IMR-90 (cell line): ENCODE measurements at regions not wholly inside any gene's neighbourhood (a gene's known extent, or its start where the extent isn't known, plus 50 kb on each side); places are given as distances from the start of the nearest gene placed in this dataset.

Source experiments
- ATAC-seq: fragments of 200-7000 bp; cut with Tn5 transposase; 2 replicates; pipeline ENCODE4 v1.9.1; 2020; ENCODE audit warnings: low read depth, mild to moderate bottlenecking, moderate library complexity
- BruUV-seq: library from RNA; stranded (reverse); fragments of 400-500 nt; replicated peaks from 2 replicates; lab custom pipeline; 2021; lab: Mats Ljungman, UMichigan
- CTCF ChIA-PET: fragments of 300-600 bp; formaldehyde crosslinking; extraction: SDS; loops from one replicate; lab custom pipeline; 2021; ENCODE audit warnings: antibody characterized with exemption; lab: Yijun Ruan, JAX
- POLR2A ChIA-PET: fragments of 300-600 bp; sonication (Branson Sonifier 250); formaldehyde crosslinking; loops from one replicate; lab custom pipeline; 2022; ENCODE audit warnings: antibody characterized with exemption; ENCODE audit not compliant: unreplicated experiment; lab: Charles Lee
- DNase-seq: peaks from one replicate; pipeline ENCODE4 v3.0.0; 2013
- H2AFZ ChIP-seq: replicated peaks from 2 replicates; pipeline ENCODE3; 2013; ENCODE audit warnings: low read length, mild to moderate bottlenecking; ENCODE audit not compliant: poor library complexity
- H2AK5ac ChIP-seq: 2 replicates; pipeline ENCODE4 v1.6.1; 2013; ENCODE audit warnings: low read depth, low read length, inconsistent platforms
- H2AK9ac ChIP-seq: replicated peaks from 2 replicates; pipeline ENCODE3; 2013; ENCODE audit warnings: mild to moderate bottlenecking, low read depth, low read length, moderate library complexity; ENCODE audit not compliant: poor library complexity
- H2BK120ac ChIP-seq: 2 replicates; pipeline ENCODE4 v1.6.1; 2013; ENCODE audit warnings: low read depth, low read length, inconsistent platforms
- H2BK15ac ChIP-seq: 3 replicates; pipeline ENCODE4 v1.6.1; 2013; ENCODE audit warnings: low read depth, low read length, inconsistent platforms
- H2BK20ac ChIP-seq: 2 replicates; pipeline ENCODE4 v1.6.1; 2013; ENCODE audit warnings: low read depth, mild to moderate bottlenecking, inconsistent platforms, low read length, moderate library complexity
- H2BK5ac ChIP-seq: 2 replicates; pipeline ENCODE4 v1.6.1; 2013; ENCODE audit warnings: mild to moderate bottlenecking, low read depth, low read length, inconsistent platforms; ENCODE audit not compliant: poor library complexity, severe bottlenecking
- H3K14ac ChIP-seq: replicated peaks from 2 replicates; pipeline ENCODE4 v1.6.1; 2013; ENCODE audit warnings: low read depth, low read length, inconsistent platforms
- H3K18ac ChIP-seq: 2 replicates; pipeline ENCODE4 v1.6.1; 2013; ENCODE audit warnings: low read depth, low read length, control low read depth
- H3K23ac ChIP-seq: 2 replicates; pipeline ENCODE4 v1.6.1; 2013; ENCODE audit warnings: low read depth, low read length, inconsistent platforms
- H3K27ac ChIP-seq: 2 replicates; pipeline ENCODE4 v1.5.1; 2013; ENCODE audit warnings: mild to moderate bottlenecking, control low read depth, low read length; ENCODE audit not compliant: insufficient read depth
- H3K27me3 ChIP-seq: 2 replicates; pipeline ENCODE4 v1.6.1; 2013; ENCODE audit warnings: low read length; ENCODE audit not compliant: control insufficient read depth, insufficient read depth
- H3K36me3 ChIP-seq: 2 replicates; pipeline ENCODE4 v1.6.1; 2013; ENCODE audit warnings: low read length, mixed read lengths; ENCODE audit not compliant: control insufficient read depth, insufficient read depth
- H3K4ac ChIP-seq: 2 replicates; pipeline ENCODE4 v1.6.1; 2013; ENCODE audit warnings: low read depth, low read length, inconsistent platforms
- H3K4me1 ChIP-seq: 2 replicates; pipeline ENCODE4 v1.6.1; 2013; ENCODE audit warnings: low read length, mixed read lengths; ENCODE audit not compliant: control insufficient read depth, insufficient read depth
- H3K4me2 ChIP-seq: 2 replicates; pipeline ENCODE4 v1.6.1; 2013; ENCODE audit warnings: low read depth, mild to moderate bottlenecking, control low read depth, low read length, moderate library complexity
- H3K4me3 ChIP-seq: 2 replicates; pipeline ENCODE4 v1.5.1; 2013; ENCODE audit warnings: low read depth, mild to moderate bottlenecking, control low read depth, low read length, moderate library complexity; ENCODE audit not compliant: insufficient read depth
- H3K56ac ChIP-seq: 2 replicates; pipeline ENCODE4 v1.6.1; 2013; ENCODE audit warnings: low read length, inconsistent platforms; ENCODE audit not compliant: insufficient read depth; ENCODE audit errors: extremely low read depth
- H3K79me1 ChIP-seq, 2 experiments: 2 replicates each; pipeline ENCODE4 v1.6.1; 2013; ENCODE audit warnings: low read length in 2 of 2, inconsistent platforms in 1 of 2, low read depth in 1 of 2
- H3K9ac ChIP-seq: 2 replicates; pipeline ENCODE4 v1.6.1; 2013; ENCODE audit warnings: low read depth, low read length, control low read depth
- H3K9me1 ChIP-seq: 2 replicates; pipeline ENCODE4 v1.6.1; 2013; ENCODE audit warnings: low read length, inconsistent platforms; ENCODE audit not compliant: insufficient read depth
- H3K9me3 ChIP-seq: 2 replicates; pipeline ENCODE4 v1.6.1; 2013; ENCODE audit warnings: low read length; ENCODE audit not compliant: control insufficient read depth, insufficient read depth
- H4K20me1 ChIP-seq: 2 replicates; pipeline ENCODE4 v1.6.1; 2013; ENCODE audit warnings: low read length, inconsistent platforms; ENCODE audit not compliant: insufficient read depth
- H4K5ac ChIP-seq: 2 replicates; pipeline ENCODE4 v1.6.1; 2013; ENCODE audit warnings: mild to moderate bottlenecking, low read depth, low read length, control low read depth
- H4K8ac ChIP-seq, 2 experiments: 2 replicates each; pipeline ENCODE4 v1.6.1; 2013; ENCODE audit warnings: low read depth in 2 of 2, low read length in 2 of 2, control low read depth in 1 of 2, inconsistent platforms in 1 of 2
- H4K91ac ChIP-seq: 2 replicates; pipeline ENCODE4 v1.6.1; 2013; ENCODE audit warnings: low read depth, low read length, inconsistent platforms; ENCODE audit not compliant: insufficient read depth
- BHLHE40 ChIP-seq: fragments of 150-350 bp; IDR thresholded peaks from 2 replicates; pipeline ENCODE4 v1.6.1; 2016; ENCODE audit warnings: mild to moderate bottlenecking, low read depth, low read length
- CEBPB ChIP-seq: IDR thresholded peaks from 2 replicates; pipeline ENCODE4 v1.6.1; 2012; ENCODE audit warnings: low read depth, low read length, improper control_type of control experiment
- CHD1 ChIP-seq: IDR thresholded peaks from 2 replicates; pipeline ENCODE4 v1.6.1; 2012; ENCODE audit warnings: low read depth, low read length, improper control_type of control experiment
- CTCF ChIP-seq: conservative IDR thresholded peaks from 2 replicates; pipeline ENCODE4 v1.5.1; 2012; ENCODE audit warnings: mild to moderate bottlenecking, low read depth, low read length, improper control_type of control experiment
- ELK1 ChIP-seq: fragments of 150-350 bp; IDR thresholded peaks from 2 replicates; pipeline ENCODE4 v1.6.1; 2016; ENCODE audit warnings: low read depth, mild to moderate bottlenecking, low read length, moderate library complexity, borderline replicate concordance
- FOS ChIP-seq: fragments of 150-350 bp; IDR thresholded peaks from 2 replicates; pipeline ENCODE4 v1.6.1; 2016; ENCODE audit warnings: low read depth, low read length
- MAFK ChIP-seq: IDR thresholded peaks from 2 replicates; pipeline ENCODE4 v1.6.1; 2012; ENCODE audit warnings: low read depth, low read length, improper control_type of control experiment
- MAZ ChIP-seq: IDR thresholded peaks from 2 replicates; pipeline ENCODE4 v1.6.1; 2012; ENCODE audit warnings: low read depth, mild to moderate bottlenecking, low read length, improper control_type of control experiment, moderate library complexity, borderline replicate concordance
- MXI1 ChIP-seq: IDR thresholded peaks from 2 replicates; pipeline ENCODE4 v1.6.1; 2012; ENCODE audit warnings: low read depth, mild to moderate bottlenecking, low read length, moderate library complexity, borderline replicate concordance
- NFE2L2 ChIP-seq: fragments of 150-350 bp; IDR thresholded peaks from 2 replicates; pipeline ENCODE4 v1.6.1; 2016; ENCODE audit warnings: low read depth, mild to moderate bottlenecking, low read length
- RAD21 ChIP-seq: IDR thresholded peaks from 2 replicates; pipeline ENCODE4 v1.6.1; 2012; ENCODE audit warnings: low read length, improper control_type of control experiment
- RCOR1 ChIP-seq: IDR thresholded peaks from 2 replicates; pipeline ENCODE4 v1.6.1; 2012; ENCODE audit warnings: mild to moderate bottlenecking, low read length, improper control_type of control experiment; ENCODE audit not compliant: insufficient replicate concordance
- RFX5 ChIP-seq: IDR thresholded peaks from 2 replicates; pipeline ENCODE4 v1.8.0; 2012; ENCODE audit warnings: low read depth, mild to moderate bottlenecking, low read length, moderate library complexity
- SMC3 ChIP-seq: fragments of 150-350 bp; IDR thresholded peaks from 2 replicates; pipeline ENCODE4 v1.6.1; 2016; ENCODE audit warnings: low read depth, mild to moderate bottlenecking, antibody characterized with exemption, low read length, moderate library complexity
- USF2 ChIP-seq: fragments of 150-350 bp; IDR thresholded peaks from 2 replicates; pipeline ENCODE4 v1.6.1; 2017; ENCODE audit warnings: mild to moderate bottlenecking, antibody characterized with exemption, low read length, low read depth
- WGBS, 2 experiments: methylation state at CpG; one replicate each; pipeline versions ENCODE4 v1.1.5 to v1.1.7; 2013; ENCODE audit warnings: missing lambda C conversion rate in 2 of 2; ENCODE audit not compliant: insufficient read length in 1 of 2; ENCODE audit errors: extremely low coverage in 2 of 2; 5-methylcytosine and 5-hydroxymethylcytosine counted together
- dilution Hi-C: fragments of 300-500 bp; cut with HindIII; formaldehyde crosslinking; loops from one replicate; pipeline ENCODE4 v1.14.3; 2018; ENCODE audit warnings: low sequenced_read_pairs; ENCODE audit not compliant: unreplicated experiment
- in situ Hi-C: fragments of 300-500 bp; cut with MboI; formaldehyde crosslinking; loops from 3 replicates; pipeline ENCODE4 v1.14.3; 2019; ENCODE audit warnings: low sequenced_read_pairs, inconsistent platforms, mixed read lengths
- intact Hi-C: fragments of 100-400 bp; cut with micrococcal nuclease; formaldehyde crosslinking; loops from 2 replicates; pipeline ENCODE4 v1.10.0; 2022

- Histone ChIP-seq H2AFZ (no peak overlapping the region), H3K4me3 (no peak overlapping the region), H2BK5ac (no peak overlapping the region), H4K91ac (no peak overlapping the region), H4K20me1 (no peaks in the 10 kb centered on the region), H3K9me1 (no peaks in the 10 kb centered on the region), H4K8ac (no peak overlapping the region), H4K5ac (no peak overlapping the region), H3K9ac (no peak overlapping the region), H3K4ac (no peak overlapping the region), H2AK5ac (no peak overlapping the region), H3K14ac (no peak overlapping the region), H3K79me1 (no peaks in the 10 kb centered on the region), H3K9me3 (peaks cover 2% of the 10 kb centered on the region), H3K27me3 (no peaks in the 10 kb centered on the region), H3K4me1 (no peaks in the 10 kb centered on the region), H3K4me2 (no peak overlapping the region), H3K56ac (no peak overlapping the region), H2BK20ac (no peak overlapping the region), H3K36me3 (no peaks in the 10 kb centered on the region), H2BK120ac (no peak overlapping the region), H3K23ac (no peak overlapping the region), H3K18ac (no peak overlapping the region), H2AK9ac (no peak overlapping the region), H3K27ac (no peak overlapping the region), H2BK15ac (no peak overlapping the region)
- ChIA-PET POLR2A (no interaction called here), CTCF (no interaction called here)
- ATAC-seq (no peak), DNase-seq (no peak)
- no CpG with 5 or more reads among the region's 1 CpG for WGBS, 2 experiments
- TF ChIP-seq BHLHE40 (no peak), MAFK (no peak), NFE2L2 (no peak), FOS (no peak), USF2 (no peak), RCOR1 (no peak), SMC3 (no peak), ELK1 (no peak), RAD21 (no peak), MXI1 (no peak), CHD1 (no peak), CTCF (no peak), MAZ (no peak), CEBPB (no peak), RFX5 (no peak)
- in situ Hi-C loops: no loop called here
- intact Hi-C loops: no loop called here
- BruUV-seq: no TSS peak
- dilution Hi-C loops: no loop called here
These were observed 387.5 kb downstream of the GRIA2 start for GRCh38 chr4:157607996-157608395.
